Activated naive CD8-positive, alpha-beta T cell treated with anti-CD3 and anti-CD28 coated beads for 36 hours (primary cell): ENCODE measurements at regions not wholly inside any gene's neighbourhood (a gene's known extent, or its start where the extent isn't known, plus 50 kb on each side); places are given as distances from the start of the nearest gene placed in this dataset.
"Not testable (repeated sequence)": the region's sequence is repeated elsewhere in the genome, so short reads cannot be mapped to it uniquely, and the experiment has no call there.

Experiments used
- DNase-seq: peaks from one replicate; pipeline ENCODE4 v3.0.0; 2021
- H3K27ac Mint-ChIP-seq: one replicate; pipeline ENCODE4 v1.8.0; 2022; ENCODE audit warnings: mild to moderate bottlenecking, moderate library complexity, mixed read lengths
- H3K27me3 Mint-ChIP-seq: one replicate; pipeline ENCODE4 v1.8.0; 2022; ENCODE audit warnings: mild to moderate bottlenecking, mixed read lengths
- H3K36me3 Mint-ChIP-seq: one replicate; pipeline ENCODE4 v1.8.0; 2021; ENCODE audit warnings: mild to moderate bottlenecking, mixed read lengths
- H3K4me1 Mint-ChIP-seq: one replicate; pipeline ENCODE4 v1.8.0; 2021; ENCODE audit warnings: mixed read lengths
- H3K4me3 Mint-ChIP-seq: one replicate; pipeline ENCODE4 v1.8.0; 2022; ENCODE audit warnings: mild to moderate bottlenecking, moderate library complexity, mixed read lengths
- H3K9me3 Mint-ChIP-seq: one replicate; pipeline ENCODE4 v1.8.0; 2022; ENCODE audit warnings: mixed read lengths

DNA sequence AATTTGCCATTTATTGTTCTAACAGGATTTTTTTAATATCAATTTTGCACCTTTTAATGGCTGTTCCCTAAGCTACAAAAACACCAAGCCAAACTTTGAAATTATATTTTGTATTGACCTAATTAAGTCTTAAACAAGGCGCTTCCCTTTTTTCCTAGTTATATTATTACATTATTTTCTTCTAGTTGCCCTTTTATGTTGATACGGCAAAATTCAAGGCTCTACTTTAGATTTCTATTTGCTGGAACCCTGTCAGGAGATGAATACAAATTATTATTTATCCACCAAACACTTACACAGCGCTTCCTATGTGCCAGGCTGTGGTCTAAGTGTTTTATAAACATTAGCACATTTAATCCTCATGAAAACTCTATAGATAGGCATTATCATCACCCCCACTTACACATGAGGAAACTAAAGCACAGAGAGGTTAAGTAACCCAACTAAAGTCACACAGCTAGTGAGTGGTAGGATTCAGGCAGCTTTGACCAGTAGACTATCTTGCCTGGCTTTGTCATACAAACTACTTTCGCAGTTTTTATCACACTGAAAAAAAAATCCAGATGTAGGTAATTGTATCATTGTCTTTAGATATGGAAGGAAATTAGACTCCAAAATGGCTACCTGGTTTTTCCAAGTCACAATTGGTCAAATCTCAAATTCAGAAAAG is 456.5 kb downstream of the STK39 start:
- Mint-ChIP-seq H3K9me3 (no peaks in the 10 kb centered on the region), H3K27ac (no peak overlapping the region), H3K4me3 (no peak overlapping the region), H3K36me3 (no peaks in the 10 kb centered on the region), H3K27me3 (no peaks in the 10 kb centered on the region), H3K4me1 (no peaks in the 10 kb centered on the region)
- no peak for DNase-seq

- H3K4me3 Mint-ChIP-seq, result no peak overlapping the region
- H3K4me1 Mint-ChIP-seq, result no peaks in the 10 kb centered on the region
- DNase-seq, result no peak
- H3K27ac Mint-ChIP-seq, result no peak overlapping the region
- H3K27me3 Mint-ChIP-seq, result no peaks in the 10 kb centered on the region
- no peaks in the 10 kb centered on the region for H3K36me3 Mint-ChIP-seq
- H3K9me3 Mint-ChIP-seq, result no peaks in the 10 kb centered on the region
Measured at GRCh38 chr2:167790189-167790588, 457.2 kb downstream of the STK39 start.

DNA sequence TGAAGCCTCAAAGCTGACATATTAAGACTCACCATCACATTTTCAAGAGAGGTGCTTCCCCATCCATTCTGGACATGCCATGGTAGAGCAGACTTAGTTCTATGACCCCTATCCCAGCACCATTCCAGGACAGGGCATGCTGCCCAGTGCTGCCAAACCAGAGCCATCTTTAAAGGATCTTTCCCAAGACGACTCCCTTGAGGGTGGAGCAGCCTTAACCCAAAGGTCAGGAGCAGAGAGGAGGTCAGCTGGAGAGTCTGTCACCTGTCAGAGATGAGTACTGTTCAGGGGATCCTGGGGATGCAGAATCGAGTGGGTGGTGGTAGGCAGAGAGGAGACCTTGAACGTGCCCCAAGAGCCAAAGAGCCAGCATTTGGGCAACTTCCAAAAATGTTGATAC is 459.8 kb downstream of the STK39 start:
- no peaks in the 10 kb centered on the region for H3K36me3 Mint-ChIP-seq
- H3K4me1 Mint-ChIP-seq, result no peaks in the 10 kb centered on the region
- no peaks in the 10 kb centered on the region for H3K9me3 Mint-ChIP-seq
- DNase-seq, result no peak
- H3K4me3 Mint-ChIP-seq, result no peak overlapping the region
- H3K27ac Mint-ChIP-seq, result no peak overlapping the region
- H3K27me3 Mint-ChIP-seq, result no peaks in the 10 kb centered on the region

GRCh38 chr2:167787021-167787420 is 460.4 kb downstream of the STK39 start:
- no peak for DNase-seq
- H3K27me3 Mint-ChIP-seq, result no peaks in the 10 kb centered on the region

GRCh38 chr2:167785606-167786216 is 461.7 kb downstream of the STK39 start:
- Mint-ChIP-seq H3K4me1 (no peaks in the 10 kb centered on the region), H3K36me3 (no peaks in the 10 kb centered on the region), H3K27me3 (no peaks in the 10 kb centered on the region), H3K4me3 (no peak overlapping the region), H3K9me3 (no peaks in the 10 kb centered on the region), H3K27ac (no peak overlapping the region)
- no peak for DNase-seq

More at GRCh38 chr2:167787021-167787420, 460.4 kb downstream of the STK39 start:
- Mint-ChIP-seq H3K27ac (no peak overlapping the region), H3K9me3 (no peaks in the 10 kb centered on the region), H3K36me3 (no peaks in the 10 kb centered on the region), H3K4me1 (no peaks in the 10 kb centered on the region), H3K4me3 (no peak overlapping the region)

DNA sequence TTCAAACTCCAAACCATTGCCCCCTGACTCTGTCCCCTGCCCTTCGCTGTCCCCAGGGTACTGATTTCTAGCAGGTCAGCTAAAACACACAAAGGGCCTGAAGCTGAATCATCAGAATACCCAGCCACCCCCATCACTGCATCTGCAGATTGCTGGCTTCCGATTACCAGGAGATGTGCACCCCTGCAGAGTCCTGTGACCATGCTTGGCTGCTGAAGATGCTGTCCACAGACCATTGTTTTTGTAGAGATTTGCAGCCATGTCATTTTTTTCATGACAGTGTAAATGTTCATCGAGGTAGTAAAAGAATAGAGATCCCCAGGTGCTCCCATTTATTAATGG is 463.3 kb downstream of the STK39 start:
- Mint-ChIP-seq H3K27me3 (no peaks in the 10 kb centered on the region), H3K36me3 (no peaks in the 10 kb centered on the region), H3K27ac (no peak overlapping the region), H3K9me3 (no peaks in the 10 kb centered on the region), H3K4me3 (no peak overlapping the region), H3K4me1 (no peaks in the 10 kb centered on the region)
- DNase-seq, result no peak

DNA sequence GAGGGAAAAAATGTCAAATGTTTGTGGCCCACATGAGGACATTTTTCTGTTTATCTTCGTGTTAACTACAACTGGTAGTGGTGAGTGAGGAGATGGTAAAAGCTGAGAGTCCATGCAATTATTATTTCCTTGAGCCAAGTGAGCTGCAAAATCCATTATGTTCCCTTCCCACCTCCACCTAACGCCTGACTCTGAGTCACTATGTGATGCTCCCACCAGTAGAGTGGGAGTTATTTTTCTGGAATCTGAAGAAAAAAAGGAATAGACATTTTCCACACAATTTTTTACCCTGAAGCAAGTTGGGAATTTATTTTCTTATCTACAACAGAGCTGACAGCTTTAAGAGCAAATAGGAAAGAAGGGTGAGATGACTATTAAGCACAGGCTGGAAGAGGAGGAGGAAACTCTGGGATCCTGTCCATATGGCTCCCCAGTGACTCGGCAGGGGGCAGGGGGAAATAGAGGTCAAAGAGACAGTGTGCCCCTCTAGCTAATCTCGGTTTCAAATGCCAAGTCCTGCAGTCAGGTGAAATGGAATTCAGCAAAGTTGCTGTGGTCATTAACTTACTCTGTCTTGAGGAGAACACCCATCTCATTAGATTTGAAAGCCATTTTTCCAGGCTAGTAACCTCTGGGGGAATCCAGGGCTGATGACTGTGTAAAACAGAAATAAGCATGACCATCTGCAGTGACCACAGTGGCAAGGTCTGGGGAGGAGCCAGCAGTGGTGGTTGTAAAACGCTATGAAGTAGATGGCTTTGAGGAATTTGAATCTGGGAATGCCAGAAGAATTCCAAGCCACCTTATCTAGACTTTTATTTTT is 463.9 kb downstream of the STK39 start:
- no peak overlapping the region for H3K27ac Mint-ChIP-seq
- no peaks in the 10 kb centered on the region for H3K27me3 Mint-ChIP-seq
- H3K9me3 Mint-ChIP-seq, result no peaks in the 10 kb centered on the region
- H3K4me3 Mint-ChIP-seq, result no peak overlapping the region
- no peaks in the 10 kb centered on the region for H3K4me1 Mint-ChIP-seq
- DNase-seq, result no peak
- no peaks in the 10 kb centered on the region for H3K36me3 Mint-ChIP-seq

DNA sequence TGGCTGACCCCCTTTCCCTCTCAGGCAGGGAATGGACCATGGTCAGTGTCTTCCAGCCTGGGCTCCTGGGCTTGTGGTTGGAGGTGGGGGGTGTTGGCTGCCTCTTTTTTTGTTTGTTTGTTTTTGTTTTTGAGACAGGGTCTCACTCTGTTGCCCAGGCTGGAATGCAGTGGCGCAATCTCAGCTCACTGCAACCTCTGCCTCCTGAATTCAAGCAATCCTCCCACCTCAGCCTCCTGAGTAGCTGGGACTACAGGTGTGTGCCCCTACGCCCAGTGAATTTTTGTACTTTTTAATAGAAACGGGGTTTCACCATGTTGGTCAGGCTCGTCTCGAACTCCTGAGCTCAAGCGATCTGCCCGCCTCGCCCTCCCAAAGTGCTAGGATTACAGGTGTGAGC is 465.8 kb downstream of the STK39 start:
- not testable (repeated sequence) for H3K4me3 Mint-ChIP-seq, H3K4me1 Mint-ChIP-seq

DNA sequence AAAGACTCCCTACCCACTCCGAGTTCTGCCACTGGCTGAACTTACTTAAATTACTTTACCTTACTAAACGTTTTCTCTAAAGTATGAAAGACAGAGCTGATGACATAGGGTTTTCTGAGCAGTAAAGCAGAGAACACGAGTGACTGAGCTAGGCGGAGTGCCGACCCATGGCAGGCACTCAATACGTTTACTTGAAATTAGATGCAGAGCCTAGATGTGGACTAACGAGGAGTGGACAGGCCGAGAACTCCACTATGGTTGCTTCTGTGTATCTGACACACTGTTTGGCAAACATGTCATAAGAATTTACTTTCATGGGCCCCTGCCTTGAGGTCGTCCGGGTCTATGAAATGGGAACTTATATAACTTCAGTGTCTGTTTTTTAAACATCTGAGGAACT is 471.0 kb downstream of the STK39 start:
- Mint-ChIP-seq H3K27me3 (no peaks in the 10 kb centered on the region), H3K4me3 (no peak overlapping the region), H3K27ac (no peak overlapping the region), H3K36me3 (no peaks in the 10 kb centered on the region), H3K9me3 (no peaks in the 10 kb centered on the region), H3K4me1 (no peaks in the 10 kb centered on the region)
- DNase-seq, result no peak

More for the DNA sequence above, 465.8 kb downstream of the STK39 start:
- H3K27ac Mint-ChIP-seq, H3K27me3 Mint-ChIP-seq, DNase-seq, H3K36me3 Mint-ChIP-seq, H3K9me3 Mint-ChIP-seq: not testable (repeated sequence)

DNA sequence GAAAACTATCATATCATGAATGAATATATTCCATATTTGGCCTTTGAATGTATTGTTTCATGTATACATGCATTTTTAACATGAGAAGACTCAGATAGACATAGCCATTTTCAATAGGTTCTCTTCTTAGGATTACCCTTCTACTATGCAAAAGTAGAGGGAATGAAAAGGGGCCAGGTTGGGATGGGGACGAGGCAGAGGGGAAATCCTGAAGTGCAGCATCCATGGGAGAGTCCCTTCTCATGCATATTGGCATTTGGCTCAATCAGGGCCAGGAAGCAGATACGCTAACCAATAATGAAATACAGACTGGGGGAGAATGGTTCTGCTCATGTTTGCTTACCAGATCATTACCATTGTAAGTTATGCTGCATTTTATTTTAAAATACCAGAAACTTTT is 475.8 kb downstream of the STK39 start:
- Mint-ChIP-seq H3K27ac (no peak overlapping the region), H3K27me3 (no peaks in the 10 kb centered on the region), H3K36me3 (no peaks in the 10 kb centered on the region), H3K4me1 (no peaks in the 10 kb centered on the region), H3K9me3 (no peaks in the 10 kb centered on the region), H3K4me3 (no peak overlapping the region)
- no peak for DNase-seq

DNA sequence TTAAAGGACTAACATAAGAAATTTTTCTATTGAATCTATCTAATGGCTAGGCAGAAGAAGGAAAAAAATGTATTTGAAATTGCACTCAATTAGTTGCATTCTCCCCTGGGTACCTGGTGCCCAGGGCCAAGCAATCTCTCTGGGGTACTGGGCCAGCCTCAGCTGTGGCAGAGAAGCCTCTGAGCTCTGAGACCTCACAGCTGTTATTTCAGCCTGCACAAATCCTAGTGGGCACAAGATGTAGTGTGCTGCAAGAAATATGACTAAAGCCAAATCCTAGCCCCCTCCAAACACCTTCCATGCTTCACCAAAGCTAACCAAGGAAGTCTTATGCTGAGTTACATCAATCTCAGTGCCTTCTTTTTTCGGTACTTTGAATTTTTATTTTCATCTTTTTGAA is 478.4 kb downstream of the STK39 start:
- Mint-ChIP-seq H3K9me3 (no peaks in the 10 kb centered on the region), H3K4me3 (no peak overlapping the region), H3K4me1 (no peaks in the 10 kb centered on the region), H3K36me3 (no peaks in the 10 kb centered on the region), H3K27ac (no peak overlapping the region), H3K27me3 (no peaks in the 10 kb centered on the region)
- DNase-seq, result no peak

GRCh38 chr2:167767830-167768229 is 479.6 kb downstream of the STK39 start:
- Mint-ChIP-seq H3K36me3 (no peaks in the 10 kb centered on the region), H3K4me1 (no peaks in the 10 kb centered on the region), H3K27me3 (no peaks in the 10 kb centered on the region), H3K4me3 (no peak overlapping the region), H3K9me3 (no peaks in the 10 kb centered on the region), H3K27ac (no peak overlapping the region)
- DNase-seq, result no peak

DNA sequence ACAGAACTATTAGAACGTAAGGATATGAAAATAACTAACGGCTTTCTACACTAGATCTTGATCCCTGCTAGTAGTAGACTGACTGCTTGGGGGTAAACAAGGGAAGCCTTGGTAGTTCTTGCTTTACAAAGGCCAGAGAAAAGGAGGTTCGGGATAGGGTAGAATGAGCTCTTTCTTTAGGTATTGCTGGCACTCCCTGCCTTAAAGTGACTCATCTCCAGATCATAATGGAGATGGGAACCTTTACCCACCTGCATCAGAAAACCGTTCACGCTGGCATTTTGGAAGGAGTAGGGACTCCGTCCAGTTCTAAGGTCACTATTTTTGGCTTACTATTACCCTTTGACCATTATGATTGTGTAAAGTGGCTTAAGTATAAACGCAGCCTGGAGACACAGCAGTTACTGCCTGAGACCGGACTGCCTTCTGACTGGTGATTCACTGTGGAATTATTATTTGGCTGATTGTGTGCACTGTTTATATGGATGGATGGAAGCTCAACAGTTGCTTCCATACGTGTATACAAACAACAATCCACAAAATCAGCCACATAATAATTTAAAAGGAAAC is 482.5 kb downstream of the STK39 start:
- no peaks in the 10 kb centered on the region for H3K36me3 Mint-ChIP-seq
- H3K27me3 Mint-ChIP-seq, result no peaks in the 10 kb centered on the region
- no peaks in the 10 kb centered on the region for H3K9me3 Mint-ChIP-seq
- no peaks in the 10 kb centered on the region for H3K4me1 Mint-ChIP-seq
- H3K27ac Mint-ChIP-seq, result no peak overlapping the region
- no peak for DNase-seq
- no peak overlapping the region for H3K4me3 Mint-ChIP-seq

- no peaks in the 10 kb centered on the region for H3K4me1 Mint-ChIP-seq
- H3K36me3 Mint-ChIP-seq, result no peaks in the 10 kb centered on the region
- no peak for DNase-seq
- no peaks in the 10 kb centered on the region for H3K27me3 Mint-ChIP-seq
- no peaks in the 10 kb centered on the region for H3K9me3 Mint-ChIP-seq
- no peak overlapping the region for H3K4me3 Mint-ChIP-seq
- no peak overlapping the region for H3K27ac Mint-ChIP-seq
Measured at GRCh38 chr2:167761465-167762136, 485.8 kb downstream of the STK39 start.

DNA sequence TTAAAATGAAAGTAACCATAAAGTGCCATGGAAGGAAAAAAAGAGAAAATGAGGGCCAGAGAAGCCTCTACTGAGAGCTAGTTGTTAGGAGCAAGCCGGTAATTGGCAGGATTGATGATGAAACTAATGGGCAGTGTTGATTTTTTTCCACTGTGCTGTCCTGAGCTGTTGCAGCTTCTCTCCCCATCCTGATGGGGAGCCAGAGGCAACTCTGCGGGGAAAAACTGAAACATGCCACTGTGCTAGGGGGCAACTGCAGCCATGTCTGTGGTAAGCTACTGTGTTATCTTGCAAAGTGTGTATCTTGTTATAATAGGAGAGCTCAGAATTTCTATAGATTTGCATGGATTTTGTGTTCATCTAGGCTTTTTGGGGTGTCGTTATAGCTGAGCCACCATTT is 487.9 kb downstream of the STK39 start:
- Mint-ChIP-seq H3K27me3 (no peaks in the 10 kb centered on the region), H3K4me3 (no peak overlapping the region), H3K4me1 (no peaks in the 10 kb centered on the region), H3K36me3 (no peaks in the 10 kb centered on the region), H3K27ac (no peak overlapping the region), H3K9me3 (no peaks in the 10 kb centered on the region)
- DNase-seq, result no peak
